AG20443 (cell line): ENCODE measurements at regions not wholly inside any gene's neighbourhood (a gene's known extent, or its start where the extent isn't known, plus 50 kb on each side); places are given as distances from the start of the nearest gene placed in this dataset.
"Not testable (repeated sequence)": the region's sequence is repeated elsewhere in the genome, so short reads cannot be mapped to it uniquely, and the experiment has no call there.

Experiments used
- DNase-seq: peaks from one replicate; pipeline ENCODE4 v3.0.0; 2012; ENCODE audit warnings: low spot score, mixed read lengths

DNA sequence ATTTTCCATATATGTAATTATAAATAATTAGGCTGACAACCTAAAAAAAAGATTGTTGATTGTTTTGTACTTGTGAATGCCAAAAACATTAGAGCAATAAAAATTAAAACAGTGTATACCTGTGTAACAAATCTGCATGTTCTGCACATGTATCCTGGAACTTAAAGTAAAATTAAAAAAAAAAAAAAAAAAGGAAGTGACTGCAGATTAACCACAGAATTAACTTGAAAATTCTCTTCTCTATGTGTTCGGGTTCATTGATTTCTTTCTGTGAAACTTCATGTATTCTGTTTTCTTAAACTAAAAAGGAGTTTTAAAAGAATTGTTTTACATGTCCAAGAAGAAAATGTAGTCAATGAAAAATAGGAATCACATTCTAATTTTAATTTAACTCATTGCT, 95.7 kb downstream of the FASLG start:
- DNase-seq, result no peak

DNA sequence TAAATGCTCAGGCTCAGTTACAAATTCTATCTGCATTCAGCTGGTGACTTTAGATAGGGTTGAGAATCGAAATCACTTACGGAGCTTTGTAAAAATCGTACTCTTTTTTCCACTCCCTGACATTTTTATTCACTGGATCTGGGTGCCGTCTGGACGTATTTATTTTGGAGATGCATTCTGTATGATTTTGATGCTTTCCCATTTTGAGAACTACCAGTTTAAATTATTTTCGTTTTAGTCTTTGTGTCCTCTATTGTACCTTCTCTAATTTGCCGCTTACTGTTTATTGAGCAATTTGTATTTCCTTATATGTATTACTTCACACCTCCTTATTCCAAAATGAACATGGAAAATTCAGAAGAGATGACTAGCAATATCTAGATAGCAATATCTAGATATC, 96.2 kb downstream of the FASLG start:
- DNase-seq, result no peak

DNA sequence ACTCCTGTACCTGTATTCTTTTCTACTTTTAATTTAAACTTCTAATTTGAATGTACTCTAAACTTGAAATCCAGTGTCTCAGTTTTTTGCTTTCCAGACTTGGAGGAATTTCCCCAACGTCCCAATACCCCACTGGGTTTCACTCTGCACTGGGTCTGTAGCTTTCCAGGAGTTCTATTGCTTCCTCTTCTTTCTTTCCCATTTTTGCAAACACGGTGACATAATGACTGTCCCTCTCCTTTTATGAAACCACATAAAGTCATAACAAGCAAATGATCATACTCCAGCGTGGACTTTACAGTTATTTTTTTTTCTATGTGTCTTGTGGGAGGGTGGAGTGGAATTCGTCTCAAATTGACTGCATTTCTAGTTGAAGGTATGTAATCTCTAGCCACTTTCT, 97.1 kb downstream of the FASLG start:
- DNase-seq, result no peak

DNA sequence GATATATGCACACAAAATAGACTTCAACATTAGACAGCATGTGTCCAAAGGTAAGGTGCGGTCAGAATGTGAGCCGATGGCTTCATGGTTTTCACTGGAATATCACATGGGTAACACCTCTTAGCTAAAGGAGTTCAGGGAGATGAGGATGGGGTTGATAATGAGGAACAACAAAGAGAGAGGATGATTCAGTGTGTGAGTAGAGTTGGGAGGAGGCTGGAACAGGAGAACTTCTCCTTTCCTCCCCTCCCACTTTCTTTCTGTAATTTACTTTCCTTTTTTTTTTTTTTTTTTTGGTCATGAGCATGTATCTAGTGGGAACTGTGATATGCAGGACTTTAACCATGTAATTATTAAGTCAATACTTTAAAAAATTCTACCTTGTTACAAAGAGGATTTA, 99.4 kb downstream of the FASLG start:
- no peak for DNase-seq

DNA sequence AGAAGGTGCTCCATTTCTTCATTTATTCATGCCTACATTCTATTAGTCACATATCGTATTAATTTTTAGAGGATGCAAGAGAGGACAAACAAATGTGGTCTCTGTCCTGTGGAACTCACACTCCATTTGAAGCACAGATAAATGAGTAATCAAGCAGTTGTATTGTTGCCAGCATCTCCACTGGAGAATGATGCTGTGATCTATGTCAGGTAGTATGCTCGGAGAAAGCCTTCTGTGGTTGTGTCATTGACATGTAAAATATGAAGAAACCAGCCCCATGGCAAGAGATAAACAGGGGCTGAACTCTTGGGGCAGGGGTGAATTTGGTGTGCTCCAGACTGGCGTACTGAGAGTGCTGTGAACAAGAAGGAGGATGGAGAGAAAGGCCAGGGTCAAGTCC, 101.2 kb downstream of the FASLG start:
- DNase-seq, result no peak

DNA sequence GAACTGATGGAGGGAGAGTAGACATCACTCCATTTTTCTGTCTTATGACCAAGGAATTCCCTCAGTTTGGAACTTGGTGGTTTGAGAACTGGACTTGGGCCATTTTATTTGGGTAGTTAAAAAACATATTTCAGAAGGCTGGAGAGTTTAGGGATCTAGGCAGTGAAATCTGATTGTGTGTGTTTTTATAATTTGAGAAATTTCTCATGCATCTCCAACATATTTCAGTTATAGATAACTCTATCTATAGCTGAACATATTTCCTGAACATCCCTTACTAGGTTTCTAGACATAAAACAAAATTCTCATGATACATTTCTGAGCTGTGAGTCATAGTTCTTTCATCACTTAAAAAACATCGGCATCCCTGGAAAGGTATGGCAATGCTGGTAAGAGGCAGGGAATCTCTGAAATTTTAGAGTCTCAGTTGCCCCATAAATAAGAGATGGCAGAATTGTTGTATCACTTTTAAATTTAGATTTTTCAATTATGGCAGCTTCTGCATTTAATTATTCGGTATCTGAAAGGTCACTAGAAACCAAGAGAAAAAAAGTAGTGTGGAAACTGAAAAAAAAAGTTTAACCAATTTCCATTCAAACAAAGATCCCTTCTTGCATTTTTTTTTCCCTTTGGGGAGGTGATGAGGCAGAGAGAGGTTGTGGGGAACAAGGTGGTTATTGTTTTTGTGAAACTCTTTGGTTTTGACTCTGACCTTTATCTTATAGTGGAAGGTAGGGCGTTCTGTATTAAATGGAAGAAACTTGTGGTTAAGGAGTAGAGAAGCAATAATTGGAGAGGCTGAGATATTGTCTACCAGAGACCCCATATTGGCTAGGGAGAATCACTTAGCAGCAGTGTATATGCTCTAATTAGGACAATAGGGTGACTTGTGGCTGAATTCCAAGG, 102.9 kb downstream of the FASLG start:
- no peak for DNase-seq

DNA sequence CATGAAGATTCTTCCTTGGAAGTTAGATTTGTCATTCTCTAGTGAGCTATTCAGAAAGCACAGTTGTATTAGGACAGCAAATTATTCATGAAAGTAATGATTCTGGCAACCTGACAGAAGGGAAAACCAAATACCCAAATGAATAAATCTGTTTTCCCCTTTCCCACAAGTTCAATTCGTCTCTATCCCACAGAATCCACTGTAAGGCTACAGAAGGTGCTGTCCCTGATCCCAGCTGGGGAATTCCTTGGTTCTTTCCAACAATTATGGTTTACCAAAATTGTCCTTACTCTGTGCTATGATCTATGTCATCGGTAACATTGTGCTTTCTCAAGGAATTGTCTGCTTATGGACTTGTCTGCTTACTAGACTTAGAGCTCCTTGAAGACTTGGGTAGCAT, 104.2 kb downstream of the FASLG start:
- no peak for DNase-seq

DNA sequence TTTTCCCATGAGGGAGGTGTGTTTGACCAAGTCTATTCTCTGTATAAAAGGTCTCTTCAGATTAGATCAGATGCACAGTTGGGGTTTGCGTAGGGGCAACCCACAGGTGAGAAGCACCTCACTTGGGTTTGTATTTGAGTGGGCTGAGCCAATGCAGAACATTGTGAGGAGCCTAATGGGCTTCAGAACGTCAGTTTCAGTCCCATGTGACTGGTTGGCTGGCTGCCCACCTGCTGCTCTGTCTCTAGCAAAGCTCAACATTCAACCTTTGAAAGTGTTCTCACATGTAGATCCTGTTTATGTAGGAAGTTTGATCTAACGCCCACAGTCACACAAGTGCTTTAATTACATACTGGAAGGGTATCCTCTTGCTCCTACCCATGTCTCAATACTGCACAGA, 105.5 kb downstream of the FASLG start:
- DNase-seq, result no peak

DNA sequence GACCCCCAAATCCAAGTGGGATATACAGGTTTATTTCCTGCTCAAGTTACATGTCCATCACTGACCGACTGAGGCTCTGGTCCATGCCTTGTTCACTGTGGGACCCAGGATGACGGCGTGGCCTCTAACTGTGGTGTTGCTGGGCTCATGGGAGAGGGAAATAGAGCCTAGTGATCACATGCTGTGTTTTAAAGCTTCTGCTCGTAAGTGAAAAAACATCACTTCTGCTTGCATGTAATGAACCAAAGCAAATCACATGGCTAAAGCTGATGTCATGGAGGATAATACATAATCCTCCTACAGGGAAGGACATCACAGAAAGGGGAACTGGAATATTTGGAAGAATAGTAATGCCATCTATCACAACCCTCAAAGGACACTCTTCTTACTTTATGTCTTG, 107.6 kb downstream of the FASLG start:
- DNase-seq, result no peak

DNA sequence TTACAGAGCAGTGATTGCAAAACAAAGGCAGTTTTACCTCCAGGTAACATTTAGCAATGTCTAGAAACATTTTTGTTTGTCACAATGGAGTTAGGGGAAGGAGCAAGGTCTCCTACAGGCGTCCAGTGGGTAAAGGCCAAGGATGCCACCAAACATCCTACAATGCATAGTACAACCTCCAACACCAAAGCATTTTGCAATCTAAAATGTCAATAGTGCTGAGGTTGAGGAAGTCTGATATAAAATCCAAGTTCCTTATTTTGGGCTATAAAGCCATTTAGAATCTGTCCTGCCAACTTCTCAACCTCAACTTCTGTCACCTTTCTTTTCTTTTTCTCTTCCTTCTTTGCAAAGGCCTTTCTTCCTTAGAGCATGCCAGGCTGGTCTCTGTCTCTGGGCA, 111.2 kb downstream of the FASLG start:
- DNase-seq, result no peak

DNA sequence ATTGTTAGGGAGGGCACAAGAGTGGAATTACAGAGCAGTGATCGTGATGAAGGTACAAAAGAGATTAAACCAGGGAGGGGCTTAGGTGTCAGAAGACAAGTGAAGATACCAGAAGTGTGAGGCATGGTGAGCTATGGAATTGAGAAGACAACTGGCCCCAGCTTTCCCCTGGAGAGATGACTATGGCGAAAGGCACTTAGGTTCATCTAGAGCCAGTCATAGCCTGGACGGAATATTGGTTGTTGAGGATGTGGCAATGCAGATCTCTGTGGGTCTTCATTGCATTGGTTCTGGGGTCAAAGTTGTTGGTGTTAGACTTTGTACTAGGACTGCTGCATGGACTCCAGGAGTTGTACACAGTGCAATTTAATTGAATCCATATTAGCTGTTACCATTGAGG, 115.7 kb downstream of the FASLG start:
- no peak for DNase-seq

DNA sequence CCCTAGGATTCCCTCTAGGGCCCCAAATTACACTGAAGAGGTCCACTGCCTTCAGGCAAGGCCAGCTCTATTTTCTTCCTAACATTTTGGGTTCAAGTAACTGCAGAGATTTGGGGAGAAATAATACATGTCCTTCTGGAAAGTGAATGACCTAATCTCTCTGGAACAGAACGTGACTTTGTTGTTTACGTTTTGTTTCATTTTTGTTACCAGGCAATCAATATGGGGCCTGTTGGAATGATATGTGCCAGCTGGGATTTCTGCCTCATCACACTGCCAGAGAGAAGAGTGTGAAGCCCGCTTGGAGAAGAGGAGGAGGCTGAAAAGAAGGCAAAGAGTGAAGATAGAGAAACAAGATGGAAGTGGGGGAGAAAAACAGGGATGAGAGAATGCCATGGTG, 116.7 kb downstream of the FASLG start:
- DNase-seq, result peak; percentile 20

DNA sequence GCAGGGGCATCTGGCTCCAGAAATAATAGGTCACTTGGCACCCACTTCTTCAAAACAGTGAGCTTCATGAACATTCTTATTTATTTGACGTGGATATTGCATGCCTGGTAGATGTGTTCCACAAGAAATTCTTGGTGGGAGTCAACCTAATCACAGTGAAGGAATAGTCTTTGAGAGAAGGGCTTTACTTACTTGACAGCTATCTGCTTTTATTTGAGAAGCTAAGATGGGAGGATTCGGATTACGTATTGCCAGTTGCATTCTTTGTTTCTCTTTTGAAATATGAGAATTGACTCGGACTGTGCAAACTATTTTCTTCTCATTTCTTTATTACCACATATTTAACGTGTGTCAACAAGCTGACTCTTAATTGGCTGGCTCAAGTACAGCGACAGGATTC, 117.2 kb downstream of the FASLG start:
- DNase-seq, result peak; percentile 32

DNA sequence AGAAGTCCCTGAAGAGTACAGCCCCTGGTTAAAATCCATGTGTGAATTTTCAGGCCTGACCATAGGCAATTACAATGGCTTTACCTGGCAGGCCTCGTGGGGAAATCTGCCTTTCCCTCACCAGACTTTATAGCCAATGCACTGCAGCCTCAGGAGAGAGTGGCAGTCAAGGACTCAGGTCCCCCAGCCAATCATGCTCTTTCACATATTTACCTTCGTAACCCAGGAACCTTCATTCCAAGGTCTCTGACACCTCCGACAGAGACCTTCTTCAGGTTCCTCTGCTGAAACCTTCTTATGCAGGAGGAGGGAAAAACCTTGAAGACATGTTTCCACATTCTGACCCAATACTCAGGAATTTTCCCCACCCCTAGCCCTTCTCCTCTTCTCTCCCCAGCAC, 118.9 kb downstream of the FASLG start:
- no peak for DNase-seq

DNA sequence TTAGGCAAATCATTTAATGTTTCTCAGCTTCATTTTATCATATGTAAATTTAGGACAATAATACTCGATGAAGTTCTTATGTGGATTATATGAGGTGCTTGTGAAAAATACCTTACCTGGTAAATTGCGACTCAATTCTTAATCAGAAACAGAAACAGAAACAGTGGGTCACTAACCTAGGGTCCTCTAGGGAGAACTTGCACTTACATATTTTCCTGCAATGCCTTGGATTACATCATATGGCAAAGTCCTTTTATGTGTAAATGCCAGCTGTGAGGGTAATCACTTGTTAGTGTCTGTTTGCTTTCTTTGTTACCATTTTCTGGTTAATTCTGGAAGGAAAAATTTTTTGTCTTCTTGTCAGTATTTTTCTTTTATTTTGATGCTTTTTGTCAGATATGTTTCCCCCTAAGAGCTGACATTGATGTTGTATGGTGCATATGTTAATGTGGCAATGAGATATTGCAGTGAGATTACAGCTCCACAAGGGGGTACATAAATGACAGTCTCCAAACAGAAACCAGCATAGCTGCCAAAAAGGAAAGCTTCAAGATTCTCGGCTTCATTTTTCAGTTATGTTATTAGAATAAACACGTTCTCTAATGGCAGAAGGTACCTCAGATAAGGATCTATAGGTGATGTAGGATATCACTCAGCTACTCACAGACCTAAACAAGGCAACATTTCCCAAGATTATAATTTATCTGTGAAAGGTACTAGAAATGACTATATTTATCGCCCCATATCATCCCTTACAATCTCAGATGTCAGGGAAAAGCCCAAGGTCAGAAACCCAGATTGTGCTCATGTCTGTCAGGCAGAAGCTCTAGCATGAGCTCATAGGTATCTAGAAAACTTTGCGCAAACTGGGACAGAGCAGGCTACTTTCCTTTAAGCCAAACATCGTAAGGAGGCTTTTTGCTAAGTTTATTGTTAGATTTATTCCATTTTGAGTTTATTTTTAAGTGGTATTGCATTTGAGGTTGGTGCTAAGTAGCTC, 119.9 kb downstream of the FASLG start:
- no peak for DNase-seq

DNA sequence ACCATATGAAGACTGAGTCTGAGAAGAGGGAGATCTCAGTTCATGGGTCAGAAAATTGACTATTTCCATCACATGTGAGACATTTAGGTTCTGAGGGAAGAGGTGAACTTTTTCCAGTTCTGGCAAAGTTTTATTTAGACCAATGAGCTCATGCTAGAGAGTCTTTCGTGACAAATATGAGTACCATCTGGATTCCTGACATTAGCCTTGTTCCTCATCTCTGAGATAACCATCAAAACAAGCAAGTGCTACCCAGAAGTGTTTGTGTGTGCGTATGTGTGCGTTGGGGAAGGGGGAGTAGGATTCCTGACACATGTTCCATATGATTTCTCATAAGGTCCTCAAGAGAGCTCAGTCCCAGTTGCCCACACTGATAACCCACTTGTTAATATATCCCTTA, 120.6 kb downstream of the FASLG start:
- DNase-seq, result no peak

DNA sequence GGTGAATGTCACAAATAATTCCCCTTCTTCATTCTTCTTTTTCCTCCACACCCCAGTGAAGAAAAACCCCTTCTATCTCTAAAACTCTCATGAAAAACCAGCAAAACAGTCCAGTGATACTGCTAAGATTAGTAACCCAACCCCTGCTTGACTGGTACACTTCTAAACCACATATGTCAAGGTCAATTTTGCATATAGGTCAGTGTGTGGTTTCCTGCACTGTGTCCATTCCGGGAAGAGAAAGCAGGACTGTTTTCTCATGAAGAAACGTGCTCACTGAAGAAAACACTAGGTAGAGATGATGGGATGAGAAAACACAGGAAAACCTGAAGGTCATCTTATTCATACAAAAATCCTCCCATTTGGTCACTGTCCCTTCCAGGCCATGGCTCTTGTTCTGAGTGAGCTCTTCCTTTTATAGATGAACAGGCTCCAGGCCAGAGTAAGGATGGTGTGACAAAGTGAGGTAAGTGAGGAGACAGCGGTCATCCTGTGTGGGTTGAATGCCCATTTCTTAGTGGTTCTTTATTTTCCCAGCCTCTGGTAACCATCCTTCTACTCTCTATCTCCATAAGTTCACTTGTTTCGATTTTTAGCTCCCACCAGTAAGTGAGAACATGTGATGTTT, 122.7 kb downstream of the FASLG start:
- DNase-seq, result no peak

DNA sequence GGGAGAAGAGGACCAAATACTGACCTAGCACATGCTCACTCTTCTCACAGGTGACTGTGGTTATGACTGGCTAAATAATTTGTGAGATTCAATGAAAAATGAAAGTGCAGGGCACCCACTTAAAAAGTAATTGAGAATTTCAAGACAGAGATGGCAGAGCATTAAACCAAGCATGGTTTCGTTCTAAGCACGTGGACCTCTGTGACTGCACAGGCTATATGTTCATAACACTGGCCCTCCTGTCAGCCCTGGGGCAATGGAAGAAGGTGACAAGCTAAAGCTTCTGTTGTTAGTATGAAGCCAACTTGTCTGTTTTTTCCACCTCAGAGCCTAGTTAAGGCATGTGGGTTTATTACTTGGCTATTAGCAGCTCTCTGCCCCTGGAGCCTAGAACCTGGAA, 130.9 kb downstream of the FASLG start:
- no peak for DNase-seq

DNA sequence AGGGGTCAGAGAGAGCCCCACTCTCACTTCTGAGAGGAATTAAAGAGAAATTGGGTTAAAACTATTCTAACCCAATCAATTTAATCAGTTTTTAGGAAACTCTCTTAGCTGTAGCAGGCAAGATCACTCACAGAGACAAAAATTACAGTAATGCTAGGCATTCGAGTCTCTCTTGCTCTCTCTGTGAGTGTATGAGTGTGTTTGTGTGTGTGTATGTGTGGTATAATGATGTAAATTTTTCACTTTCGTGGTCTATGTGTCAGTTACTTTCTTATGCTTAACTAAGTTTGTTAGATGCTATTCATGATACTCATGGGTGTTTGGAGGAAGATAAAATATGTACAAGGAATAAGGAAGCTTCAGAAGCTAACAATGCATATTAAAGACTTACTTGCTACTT, 131.3 kb downstream of the FASLG start:
- no peak for DNase-seq

DNA sequence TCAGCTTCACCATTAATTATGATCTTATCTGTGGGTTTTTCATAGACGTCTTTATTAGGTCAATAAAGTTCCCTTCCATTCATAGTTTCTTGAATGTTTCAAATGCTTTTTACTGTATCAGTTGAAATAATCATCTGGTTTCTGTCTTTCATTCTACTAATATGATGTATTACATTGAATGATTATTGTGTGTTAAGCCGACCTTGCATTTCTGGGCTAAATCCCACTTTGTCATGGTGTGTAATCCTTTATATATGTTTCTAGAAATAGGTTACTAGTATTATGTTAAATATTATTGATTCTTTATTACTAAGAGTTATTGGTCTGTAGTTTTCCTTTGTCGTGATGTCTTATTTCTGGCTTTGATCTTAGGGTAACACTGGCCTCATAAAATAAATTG, 134.9 kb downstream of the FASLG start:
- DNase-seq, result no peak

DNA sequence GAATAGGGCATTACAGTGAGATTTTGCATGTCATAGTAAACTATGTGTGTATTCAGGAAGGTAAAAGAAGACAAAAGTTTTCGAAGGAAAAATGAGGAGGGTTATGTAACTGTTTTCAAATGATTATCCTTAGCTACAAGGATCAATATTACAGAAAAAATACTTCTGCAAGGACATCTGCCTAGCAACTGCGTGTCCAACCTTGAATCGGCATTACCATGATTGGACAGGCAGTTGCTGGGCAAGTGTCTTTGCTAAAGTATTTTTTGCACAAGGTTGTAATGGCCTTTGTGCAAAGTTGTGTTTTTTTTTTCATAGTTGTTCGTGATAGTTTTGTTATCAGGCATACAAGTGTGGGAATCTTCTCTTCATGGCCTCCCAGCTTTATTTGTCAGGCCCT, 136.8 kb downstream of the FASLG start:
- no peak for DNase-seq

DNA sequence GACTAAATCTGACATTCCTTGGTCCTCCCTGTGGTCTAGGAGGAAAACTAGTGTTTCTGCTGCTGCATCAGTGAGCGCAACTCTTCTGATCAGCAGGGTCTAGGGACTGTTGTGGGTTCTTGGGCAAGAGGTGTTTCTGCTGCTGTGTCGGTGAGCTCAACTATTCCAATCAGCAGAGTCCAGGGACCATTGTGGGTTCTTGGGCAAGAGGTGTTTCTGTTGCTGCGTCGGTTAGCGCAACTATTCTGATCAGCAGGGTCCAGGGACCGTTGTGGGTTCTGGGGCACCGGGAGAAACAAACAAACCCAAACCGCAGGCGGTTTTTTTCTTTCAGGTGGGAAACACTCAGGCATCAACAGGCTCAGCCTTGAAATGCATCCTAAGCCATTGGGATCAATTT, 140.9 kb downstream of the FASLG start:
- DNase-seq, result not testable (repeated sequence)
